ENCODE measurements at regions not wholly inside any gene's neighbourhood (a gene's known extent, or its start where the extent isn't known, plus 50 kb on each side); places are given as distances from the start of the nearest gene placed in this dataset.

DNA sequence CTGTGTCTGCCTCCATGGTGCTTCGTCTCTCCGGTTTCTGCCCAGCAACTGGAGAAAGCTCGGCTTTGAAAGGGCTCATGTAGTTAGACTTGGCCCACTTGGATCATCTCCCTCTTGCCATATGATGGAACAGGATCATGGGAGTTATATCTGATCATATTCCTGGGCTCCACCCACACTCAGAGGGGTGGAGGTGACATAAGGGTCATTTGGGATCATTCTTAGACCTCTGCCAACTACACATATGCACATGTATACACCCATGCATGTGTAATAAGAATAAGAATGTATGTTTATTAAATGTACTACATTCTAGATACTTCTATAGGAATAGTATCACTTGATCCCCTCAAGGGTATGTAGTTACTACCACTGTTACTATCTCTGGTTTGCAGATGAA lies 74.1 kb upstream of the WNT4 start:
- TF ChIP-seq, protein P1, sequence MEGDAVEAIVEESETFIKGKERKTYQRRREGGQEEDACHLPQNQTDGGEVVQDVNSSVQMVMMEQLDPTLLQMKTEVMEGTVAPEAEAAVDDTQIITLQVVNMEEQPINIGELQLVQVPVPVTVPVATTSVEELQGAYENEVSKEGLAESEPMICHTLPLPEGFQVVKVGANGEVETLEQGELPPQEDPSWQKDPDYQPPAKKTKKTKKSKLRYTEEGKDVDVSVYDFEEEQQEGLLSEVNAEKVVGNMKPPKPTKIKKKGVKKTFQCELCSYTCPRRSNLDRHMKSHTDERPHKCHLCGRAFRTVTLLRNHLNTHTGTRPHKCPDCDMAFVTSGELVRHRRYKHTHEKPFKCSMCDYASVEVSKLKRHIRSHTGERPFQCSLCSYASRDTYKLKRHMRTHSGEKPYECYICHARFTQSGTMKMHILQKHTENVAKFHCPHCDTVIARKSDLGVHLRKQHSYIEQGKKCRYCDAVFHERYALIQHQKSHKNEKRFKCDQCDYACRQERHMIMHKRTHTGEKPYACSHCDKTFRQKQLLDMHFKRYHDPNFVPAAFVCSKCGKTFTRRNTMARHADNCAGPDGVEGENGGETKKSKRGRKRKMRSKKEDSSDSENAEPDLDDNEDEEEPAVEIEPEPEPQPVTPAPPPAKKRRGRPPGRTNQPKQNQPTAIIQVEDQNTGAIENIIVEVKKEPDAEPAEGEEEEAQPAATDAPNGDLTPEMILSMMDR (IDR thresholded peaks at IDR 0.05; ENCODE audit: insufficient read depth, low read depth, low read length) = no peak
- TF ChIP-seq EZH2 (IDR thresholded peaks at IDR 0.05; ENCODE audit: insufficient read depth, low read length) = no peak
